ENCODE measurements at regions not wholly inside any gene's neighbourhood (a gene's known extent, or its start where the extent isn't known, plus 50 kb on each side); places are given as distances from the start of the nearest gene placed in this dataset.
"Not testable (repeated sequence)": the region's sequence is repeated elsewhere in the genome, so short reads cannot be mapped to it uniquely, and the experiment has no call there.

DNA sequence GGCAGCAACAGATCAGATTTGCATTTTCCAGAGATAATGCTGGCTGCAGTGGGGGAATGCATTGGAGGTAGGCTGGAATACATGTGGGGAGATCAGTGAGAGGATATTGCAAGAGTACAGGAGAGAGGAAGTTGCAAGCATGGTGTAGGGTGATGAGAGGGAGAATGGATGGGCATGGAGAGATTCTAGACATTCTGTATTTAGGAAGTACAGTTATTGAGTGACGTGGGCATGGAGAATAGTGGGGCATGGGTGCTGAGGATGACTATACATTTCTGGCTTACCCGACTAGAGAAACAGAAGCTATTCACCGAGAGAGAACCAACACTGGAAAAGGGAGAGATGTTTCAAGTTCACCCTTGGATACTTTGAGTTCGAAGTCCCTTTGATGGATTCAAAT, 116.9 kb upstream of the SVIL start:
- no peak for DNase-seq (ENCODE audit: low spot score)

DNA sequence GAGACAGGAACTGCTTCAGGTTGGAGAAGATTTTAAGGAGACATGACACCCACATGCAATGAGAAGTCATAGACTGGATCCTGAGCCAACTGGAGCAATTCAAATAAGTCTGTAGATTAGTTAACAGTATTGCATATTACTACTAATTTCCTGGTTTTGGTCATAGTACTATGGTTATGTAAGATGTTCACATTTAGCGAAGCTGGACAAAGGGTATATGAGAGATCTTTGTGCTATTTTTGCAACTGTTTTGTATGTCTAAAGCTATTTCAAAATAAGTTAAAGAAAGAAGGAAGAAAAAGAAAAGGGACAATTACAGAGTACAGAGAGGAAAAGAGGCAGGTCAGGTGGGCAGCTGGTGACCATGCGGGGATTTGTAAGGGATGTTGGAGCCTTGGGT, 116.5 kb upstream of the SVIL start:
- no peak for DNase-seq (ENCODE audit: low spot score)

DNA sequence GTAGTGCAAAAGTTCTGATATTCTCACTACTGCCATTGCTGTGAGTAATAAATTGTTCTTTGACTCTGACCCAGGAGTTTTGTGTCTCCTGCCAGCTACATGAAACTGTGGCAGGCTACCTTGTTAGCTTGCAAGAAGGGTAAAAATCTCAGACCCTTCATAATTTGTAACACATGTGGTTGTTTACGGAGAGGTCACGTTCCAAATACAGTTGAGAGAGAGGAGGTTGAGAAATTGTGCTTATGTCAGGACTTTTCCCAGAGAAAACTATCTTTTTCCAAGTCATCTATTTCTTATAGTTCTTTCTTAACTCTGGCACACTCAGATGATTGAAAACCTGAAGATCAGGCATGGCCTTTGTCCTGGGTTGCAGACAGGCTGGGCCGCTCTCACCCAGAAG, 114.4 kb upstream of the SVIL start:
- no peak for DNase-seq (ENCODE audit: low spot score)

DNA sequence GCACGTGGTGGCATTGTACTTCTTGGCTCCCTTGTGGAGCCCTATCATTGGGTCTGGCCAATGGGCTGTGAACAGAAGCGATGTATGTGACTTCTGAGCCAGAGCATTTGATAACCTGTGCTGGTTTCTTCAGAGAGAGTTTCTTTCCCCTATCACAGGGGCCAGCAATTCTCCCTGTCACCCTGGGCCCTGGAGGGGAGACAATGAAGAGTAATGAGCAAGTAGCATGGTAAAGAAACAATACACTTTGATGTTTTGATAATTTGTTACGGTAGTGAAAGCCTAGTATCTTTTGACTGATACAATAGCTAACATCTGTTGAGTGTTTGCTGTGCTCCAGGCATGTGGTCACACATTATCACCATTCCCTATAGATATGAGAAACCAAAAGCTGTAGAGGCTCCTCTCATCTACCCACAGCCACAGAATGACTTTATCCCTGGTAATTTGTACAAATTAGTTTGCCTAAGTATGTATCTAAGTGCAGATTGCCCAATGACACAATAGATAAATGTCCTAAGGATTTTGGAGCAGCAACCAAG, 113.4 kb upstream of the SVIL start:
- DNase-seq (ENCODE audit: low spot score): no peak

DNA sequence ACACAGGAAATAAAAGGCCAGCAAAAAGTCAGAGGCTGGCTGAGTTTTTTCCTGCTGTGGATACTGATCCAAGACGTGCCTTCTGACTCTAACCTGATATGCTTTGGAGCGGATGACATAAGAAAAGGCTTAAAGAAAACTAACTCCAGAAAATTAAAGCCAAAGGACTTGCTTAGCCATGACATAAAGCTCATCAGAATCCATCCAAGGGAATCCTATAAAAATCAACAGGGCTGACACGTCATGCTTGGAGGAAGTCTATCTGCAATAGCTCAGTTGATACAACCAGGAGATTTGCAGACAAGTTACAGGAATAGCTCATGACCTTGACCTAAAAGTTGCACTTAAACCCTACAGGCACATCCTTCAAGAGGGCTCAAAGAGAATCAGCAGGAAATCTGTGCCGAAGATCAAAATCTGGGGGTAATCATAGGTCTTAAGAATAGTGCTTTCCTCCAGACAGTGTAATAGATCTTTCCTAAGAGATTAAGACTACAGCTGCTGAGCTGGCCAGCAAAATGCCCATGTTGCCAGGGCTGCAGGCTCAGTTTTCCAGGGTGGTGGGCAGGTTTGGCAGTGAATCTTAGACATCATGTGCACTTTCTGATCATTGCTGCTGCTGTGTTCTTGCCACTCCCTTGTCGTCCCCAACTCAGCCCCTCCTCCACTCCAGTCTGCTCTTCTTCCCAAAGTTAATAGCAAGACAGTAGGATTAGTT, 111.5 kb upstream of the SVIL start:
- no peak for DNase-seq (ENCODE audit: low spot score)

DNA sequence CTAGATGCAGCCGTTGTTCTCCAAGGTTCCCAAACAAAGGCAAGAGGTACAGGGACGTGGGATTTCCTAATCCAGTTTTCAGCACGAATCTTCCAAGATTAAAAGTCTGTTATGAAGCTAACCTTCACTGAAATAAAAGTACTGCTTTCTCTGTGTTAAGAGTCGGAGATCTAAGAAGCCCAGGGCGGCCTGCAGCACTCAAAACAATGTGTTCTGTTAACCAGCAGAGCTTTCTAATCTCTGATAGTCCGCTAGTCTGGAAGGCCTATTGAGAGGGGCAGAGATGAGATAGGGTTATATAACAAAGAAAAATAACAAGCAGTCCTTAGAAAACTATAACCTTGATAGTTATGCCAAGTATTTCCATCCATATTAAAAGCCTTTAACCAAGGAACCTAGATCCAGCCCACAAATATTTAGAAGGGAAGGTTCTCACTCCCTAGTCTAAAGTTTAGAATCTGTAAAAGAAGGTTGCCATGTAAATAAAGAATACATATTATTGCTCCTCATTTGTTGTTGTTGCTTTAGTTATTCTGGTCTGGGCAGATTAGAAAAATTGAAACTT, 106.3 kb upstream of the SVIL start:
- no peak for DNase-seq (ENCODE audit: low spot score)

DNA sequence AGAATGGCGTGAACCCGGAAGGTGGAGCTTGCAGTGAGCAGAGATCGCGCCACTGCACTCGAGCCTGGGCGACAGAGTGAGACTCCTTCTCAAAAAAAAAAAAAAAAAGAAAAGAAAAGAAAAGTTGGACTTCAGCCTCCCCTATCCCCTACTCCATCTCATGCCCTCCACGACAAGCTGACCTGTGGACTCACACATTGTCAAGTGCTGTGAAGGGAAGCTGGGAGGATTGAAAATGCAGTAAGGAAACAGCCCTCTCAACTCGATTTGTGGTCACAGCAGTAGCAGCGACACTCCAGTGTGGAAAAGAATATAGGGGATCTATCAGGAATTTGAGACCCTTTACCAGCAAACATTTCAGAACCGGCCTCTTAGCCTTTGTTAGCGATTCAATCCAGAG, 103.6 kb upstream of the SVIL start:
- DNase-seq (ENCODE audit: low spot score): no peak

DNA sequence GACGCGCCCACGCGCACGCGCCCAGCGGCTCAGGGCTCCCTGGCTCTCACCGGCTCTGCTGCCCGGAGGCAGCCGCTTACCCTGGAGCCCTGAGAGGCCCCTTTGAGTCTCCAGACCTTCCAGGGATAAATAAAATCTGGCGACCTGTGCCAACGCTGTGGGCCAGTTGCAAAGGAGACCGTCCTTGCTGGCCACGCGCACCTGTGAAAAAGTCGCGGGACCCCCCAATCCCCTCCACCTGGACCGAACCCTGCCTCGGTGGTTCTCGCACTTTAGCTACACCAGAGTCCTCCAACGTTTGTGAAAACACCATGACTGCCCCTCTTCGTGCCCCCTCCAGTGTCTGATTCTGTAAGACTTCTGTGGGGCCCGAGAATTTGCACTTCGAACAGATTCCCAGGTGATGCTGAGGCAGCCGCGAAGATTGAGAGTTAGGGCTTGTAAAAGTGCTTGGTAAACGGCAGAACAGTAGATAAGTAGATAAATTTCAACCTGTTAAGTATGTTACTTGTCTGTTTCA, 102.4 kb upstream of the SVIL start:
- DNase-seq (ENCODE audit: low spot score): no peak

DNA sequence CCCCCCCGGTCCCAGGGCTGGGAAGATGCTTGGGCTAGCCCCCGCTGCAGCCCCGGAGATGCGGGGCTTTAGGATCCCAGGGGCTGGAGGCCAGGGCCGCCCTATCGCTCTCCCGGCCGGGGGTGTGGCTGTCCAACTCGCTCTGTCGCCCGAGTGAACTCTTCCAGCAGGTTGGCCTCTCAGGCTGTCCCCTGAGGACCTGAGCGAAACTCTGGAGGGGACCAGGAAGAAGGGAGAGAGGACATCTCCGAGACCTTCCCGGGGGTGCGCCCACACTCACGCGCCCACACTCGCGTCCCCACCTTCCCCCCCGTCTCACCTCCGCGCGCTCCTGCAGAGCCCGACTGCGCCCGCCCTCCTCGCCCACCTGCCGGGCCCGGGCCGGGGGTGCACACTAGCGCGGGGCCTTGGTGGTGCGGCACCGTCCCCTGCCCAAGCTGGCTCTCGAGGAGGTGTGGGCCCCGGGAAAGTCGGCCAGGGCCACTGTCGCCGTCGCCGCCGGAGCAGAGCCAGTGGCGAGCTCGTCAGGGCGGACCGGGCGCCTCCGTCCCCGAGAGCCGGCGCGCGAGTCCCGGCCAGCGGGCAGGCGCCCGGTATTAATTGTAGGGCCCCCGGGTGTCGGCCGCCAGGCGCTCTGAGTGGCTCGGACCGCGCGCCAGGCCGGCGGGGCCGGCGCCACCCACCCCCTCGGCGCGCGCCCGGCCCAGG, 101.7 kb upstream of the SVIL start:
- DNase-seq (ENCODE audit: low spot score): peak; percentile 93

DNA sequence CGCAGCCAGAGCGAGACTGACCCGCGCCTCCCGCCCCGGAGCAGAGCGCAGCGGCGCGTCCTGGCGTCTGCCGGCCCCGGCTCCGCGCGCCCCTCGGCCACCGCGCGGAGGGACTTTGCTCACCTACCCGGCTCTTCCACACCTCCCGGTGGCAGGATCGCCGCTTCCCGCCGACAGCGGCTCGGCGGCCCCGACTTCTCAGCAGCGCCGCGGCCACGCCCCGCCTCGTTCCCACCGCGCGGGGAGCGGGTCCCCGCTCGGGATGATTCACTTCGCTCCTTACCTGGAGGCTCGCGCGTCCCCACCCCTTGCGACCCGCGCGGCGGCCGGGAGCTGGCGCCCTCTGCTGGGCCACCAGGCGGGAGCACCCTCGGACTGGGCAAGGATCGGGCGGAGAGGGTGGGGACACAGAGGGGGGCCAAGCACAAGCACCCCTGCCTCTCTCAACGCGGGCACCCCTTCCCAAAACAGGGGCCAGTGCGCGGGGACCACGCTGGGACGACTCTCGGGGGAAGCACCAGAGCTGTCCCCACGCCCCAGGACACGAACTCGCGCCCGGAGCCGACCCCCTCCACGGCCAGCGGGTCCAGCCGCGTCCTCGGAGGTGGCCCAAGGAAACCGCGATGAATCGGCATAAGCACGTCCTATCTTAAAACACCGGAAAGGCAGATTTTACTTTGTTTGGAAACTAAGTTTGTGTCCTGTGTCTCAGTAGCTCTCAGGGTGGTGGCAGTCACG, 101.0 kb upstream of the SVIL start:
- DNase-seq (ENCODE audit: low spot score): peak; percentile 93

DNA sequence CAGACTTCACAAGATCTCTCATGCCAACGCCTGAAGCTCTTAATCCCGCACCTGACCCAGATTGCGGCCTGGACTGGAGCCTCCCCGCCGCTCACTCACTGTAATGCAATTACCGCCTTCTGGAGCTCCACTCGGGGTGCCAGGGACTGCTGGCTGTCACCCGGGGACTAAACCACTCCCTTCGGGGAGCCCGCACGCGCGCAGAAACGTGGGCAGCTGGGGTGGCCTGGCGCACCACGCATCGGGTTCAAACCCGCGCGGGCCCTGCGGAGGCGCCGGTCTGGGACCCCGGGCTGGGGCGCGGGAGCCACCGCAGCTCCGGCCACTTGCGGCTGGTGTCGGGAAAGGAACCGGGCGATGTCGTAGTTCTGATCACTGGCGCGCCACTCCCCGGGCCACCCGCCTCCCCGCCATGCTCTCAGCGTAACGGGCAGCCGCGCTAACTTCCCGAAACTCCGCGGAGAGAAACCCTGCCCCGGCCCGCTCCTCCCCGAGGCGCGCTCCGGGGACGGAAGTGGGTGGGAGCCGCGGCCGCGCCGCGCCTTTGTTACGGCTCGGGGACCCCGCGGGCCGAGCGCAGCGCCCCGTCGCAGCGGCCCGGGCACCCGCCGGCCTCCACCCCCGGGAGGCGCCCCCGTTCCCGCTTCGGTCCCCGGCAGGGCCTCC, 100.3 kb upstream of the SVIL start:
- DNase-seq (ENCODE audit: low spot score): peak; percentile 66

DNA sequence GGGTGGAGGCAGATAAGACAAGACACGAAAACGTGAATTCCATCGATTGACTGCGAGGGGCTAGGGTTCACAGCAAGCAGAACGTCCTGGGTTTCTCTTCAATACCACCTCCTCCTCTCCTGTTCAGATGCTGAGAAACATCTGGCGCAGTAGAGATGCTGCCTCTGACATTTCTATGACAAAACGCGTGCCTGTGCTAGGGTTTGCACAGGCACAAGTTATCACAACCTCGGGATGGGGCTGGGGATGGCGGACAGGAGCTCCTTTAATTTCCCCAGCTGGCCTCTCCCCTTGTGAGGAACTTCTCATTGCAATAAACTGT, 99.8 kb upstream of the SVIL start:
- no peak for DNase-seq (ENCODE audit: low spot score)

DNA sequence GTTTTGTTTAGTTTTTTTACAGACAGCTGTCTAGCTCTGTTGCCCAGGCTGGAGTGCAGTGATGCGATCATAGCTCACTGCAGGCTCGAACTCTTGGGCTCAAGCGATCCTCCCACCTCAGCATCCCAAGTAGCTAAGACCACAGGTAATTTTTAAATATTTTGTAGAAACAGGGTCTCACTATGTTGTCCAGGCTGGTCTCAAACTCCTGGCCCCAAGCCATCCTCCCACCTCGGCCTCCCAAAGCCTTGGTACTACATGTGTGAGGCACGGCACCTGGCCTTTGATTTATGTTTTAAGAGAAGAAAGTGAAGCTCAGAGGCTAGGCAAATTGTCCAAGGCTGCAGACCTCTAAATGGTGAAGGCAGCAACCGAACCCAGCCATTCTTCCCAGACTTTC, 98.6 kb upstream of the SVIL start:
- DNase-seq (ENCODE audit: low spot score): no peak

DNA sequence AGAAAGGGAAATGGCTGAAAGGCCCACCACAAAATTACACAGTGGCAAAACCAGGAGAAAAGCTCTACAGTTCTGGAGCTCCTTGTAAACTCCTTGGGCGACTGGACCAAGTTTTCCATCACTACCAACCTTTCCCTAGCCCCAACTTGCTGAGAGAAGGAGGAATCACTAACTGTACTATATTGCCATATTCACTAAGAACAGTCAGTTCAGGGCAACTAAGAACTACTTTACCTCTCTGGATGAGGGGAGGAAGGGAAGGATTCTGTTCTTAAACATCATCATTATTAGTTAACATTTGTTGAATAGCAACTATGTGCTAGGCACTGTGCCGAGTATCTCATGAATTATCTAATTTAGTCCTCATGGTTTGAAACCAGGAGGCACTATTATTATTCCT, 98.1 kb upstream of the SVIL start:
- DNase-seq (ENCODE audit: low spot score): no peak

DNA sequence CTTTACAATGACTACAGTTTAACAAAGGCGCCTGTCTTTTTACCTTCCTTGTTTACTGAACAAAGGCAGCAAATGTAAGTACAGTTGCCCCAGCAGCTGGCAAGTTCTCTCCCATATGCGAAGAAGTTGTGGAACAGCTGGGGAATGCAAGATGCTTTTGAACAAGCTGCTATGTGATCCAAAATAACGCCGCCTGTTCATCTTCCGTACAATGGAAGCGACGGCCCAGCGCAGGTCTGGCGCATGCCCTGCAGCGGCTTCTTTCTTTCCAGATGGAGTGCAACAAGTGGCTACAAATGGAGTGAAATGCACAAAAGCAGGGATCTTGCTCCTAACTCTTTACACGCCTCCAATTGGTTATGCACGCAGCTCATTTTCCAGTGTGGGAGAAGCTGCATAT, 97.0 kb upstream of the SVIL start:
- DNase-seq (ENCODE audit: low spot score): no peak

DNA sequence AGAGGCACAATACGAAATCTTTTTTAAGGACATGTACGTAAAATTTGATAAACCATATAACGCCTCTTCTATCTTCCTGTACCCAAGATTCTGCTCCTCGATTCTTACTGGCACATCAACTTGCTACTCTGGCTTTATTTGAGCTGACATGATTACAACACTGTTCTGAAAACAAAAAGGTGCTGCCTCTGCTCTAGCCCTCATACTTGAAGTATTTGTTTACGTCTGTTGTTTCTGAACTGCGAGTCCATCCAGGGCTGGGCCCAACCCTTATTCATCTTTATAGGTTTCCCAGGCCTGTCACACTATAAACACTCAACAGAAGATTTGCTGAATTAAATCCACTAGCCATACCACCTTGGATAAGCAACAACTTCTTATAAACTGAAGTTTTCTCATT, 96.2 kb upstream of the SVIL start:
- DNase-seq (ENCODE audit: low spot score): no peak

DNA sequence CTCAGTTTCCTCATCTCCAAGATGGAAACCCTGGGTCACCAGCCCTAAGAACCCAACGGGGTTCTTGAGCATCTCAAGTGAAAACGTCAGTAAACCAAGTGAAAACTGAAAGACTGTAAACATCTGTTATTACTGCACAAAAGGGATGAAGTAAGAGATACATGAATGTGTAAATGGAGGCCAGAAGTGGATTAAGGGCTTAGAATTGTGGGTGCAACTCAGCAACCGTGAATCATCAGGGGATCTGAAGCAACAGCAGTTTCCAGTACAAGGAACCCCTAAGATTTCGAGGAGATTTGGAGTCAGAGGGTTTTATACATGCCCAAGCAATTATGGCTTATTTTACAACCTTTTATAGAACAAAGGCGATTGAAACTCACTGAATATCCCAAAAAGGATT, 95.7 kb upstream of the SVIL start:
- DNase-seq (ENCODE audit: low spot score): no peak

DNA sequence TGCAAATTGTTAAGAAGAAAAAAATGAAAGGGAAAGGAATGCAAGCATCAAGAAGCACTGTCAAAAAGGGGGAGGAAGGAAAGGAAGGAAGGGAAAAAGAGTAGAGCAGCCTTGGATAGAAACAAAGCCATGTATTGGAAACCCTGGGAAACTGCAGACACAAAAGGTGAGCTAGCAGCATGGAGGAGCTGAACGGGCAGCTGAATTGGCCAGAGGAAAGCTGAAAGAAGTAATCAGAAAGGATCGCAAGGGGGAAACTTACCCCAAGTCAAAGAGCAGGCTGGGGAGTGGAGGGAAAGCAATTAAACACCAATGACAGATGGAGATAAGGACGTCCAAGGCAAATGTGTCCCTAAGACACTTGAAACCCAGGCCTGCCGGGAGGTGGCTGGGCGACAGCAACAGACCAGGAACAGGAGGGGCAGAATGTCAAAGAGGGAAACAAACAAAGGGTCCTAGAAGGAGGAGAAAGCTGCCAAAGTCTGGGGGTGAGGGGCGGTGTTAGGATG, 93.8 kb upstream of the SVIL start:
- peak; percentile 29 for DNase-seq (ENCODE audit: low spot score)

DNA sequence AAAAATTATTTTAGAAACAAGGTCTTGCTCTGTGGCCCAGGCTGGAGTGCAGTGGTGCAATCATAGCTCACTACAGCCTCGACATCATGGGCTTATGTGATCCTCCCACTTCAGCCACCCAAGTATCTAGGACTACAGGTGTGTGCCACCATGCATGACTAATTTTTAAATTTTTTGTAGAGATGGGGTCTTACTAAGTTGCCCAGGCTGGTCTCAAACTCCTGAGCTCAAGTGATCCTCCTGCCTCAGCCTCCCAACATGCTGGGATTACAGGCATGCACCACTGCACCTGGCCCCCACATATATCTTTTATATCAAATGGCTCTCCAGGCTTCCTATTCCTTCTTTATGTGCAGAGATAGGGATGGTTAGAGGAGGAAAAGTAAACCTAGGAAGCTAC, 91.2 kb upstream of the SVIL start:
- not testable (repeated sequence) for DNase-seq (ENCODE audit: low spot score)

DNA sequence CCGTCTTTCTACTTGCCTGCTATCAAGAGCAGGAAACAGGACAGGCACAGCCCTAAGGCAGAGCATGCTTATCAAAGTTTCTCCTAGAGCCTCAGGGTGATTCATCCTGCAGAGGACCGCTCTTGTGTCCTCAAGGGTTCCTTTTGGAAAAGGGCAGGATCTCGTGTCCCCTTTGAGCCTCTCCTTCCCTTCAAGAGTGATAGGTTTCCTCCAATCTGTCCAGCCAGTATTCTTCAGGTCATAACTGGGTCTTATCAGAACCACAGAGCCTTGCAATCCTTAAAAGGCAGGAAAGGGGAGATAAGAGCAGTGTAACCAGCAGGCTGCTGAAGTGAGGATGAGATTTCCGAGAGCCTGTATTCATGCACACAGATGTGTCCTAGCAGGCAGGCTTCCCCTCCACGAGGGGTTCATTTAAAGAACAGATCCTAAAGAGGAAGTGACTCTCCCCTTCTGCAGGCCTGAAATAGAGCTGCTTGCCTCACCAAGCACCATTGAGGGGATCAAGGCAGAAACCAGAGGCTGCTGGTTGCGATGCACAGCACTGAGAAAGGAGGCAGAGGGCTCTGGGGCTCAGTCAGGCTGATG, 90.5 kb upstream of the SVIL start:
- DNase-seq (ENCODE audit: low spot score): no peak

DNA sequence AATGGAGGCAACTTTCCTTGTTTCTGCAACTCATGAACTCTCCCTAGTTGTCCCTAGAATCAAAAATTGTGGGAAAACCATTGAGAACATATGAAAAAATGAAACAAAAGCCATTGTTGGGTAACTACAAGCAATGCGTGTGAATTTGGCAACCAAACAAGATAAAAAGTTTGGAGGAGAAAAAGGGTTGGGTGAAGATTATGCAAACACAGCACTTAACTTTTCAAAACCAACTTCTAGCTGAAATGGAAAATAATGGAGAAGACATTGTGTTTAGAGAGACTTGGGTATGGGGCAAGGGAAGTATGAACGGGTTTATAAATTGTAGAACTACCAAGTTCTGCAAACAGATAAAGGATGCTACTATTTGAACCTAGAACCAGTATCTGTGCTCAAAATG, 89.0 kb upstream of the SVIL start:
- DNase-seq (ENCODE audit: low spot score): no peak

Measured in iPS-NIHi11 (cell line).